ENCODE measurements at regions not wholly inside any gene's neighbourhood (a gene's known extent, or its start where the extent isn't known, plus 50 kb on each side); places are given as distances from the start of the nearest gene placed in this dataset.

- no peak for TF ChIP-seq POLR2A (IDR thresholded peaks at IDR 0.05)
- TF ChIP-seq CTCF (IDR thresholded peaks at IDR 0.05): no peak
- Histone ChIP-seq H3K4me1 (no peaks in the 10 kb centered on the region), H3K36me3 (no peaks in the 10 kb centered on the region), H3K27me3 (no peaks in the 10 kb centered on the region), H3K27ac (no peak overlapping the region), H3K4me3 (no peak overlapping the region), H3K9me3 (no peaks in the 10 kb centered on the region)
- DNase-seq: no peak
- WGBS, 2 donors: 81 to 87% methylated on average over 6 of the region's 6 CpGs
- intact Hi-C loops (cut with DNase I): no loop called here
Measured at GRCh38 chr11:92423115-92424034, 198.8 kb downstream of the FAT3 start.

- no peaks in the 10 kb centered on the region for H3K9me3 ChIP-seq
- no peaks in the 10 kb centered on the region for H3K36me3 ChIP-seq
- no peak overlapping the region for H3K27ac ChIP-seq
- TF ChIP-seq POLR2A (IDR thresholded peaks at IDR 0.05) (no peak), CTCF (IDR thresholded peaks at IDR 0.05) (no peak)
- no peaks in the 10 kb centered on the region for H3K4me1 ChIP-seq
- no peaks in the 10 kb centered on the region for H3K27me3 ChIP-seq
- no peak for DNase-seq
- intact Hi-C loops (cut with DNase I): no loop called here
- no peak overlapping the region for H3K4me3 ChIP-seq
Measured at GRCh38 chr11:92424281-92424680, 199.7 kb downstream of the FAT3 start.

GRCh38 chr11:92425127-92425526 is 200.5 kb downstream of the FAT3 start:
- Histone ChIP-seq H3K4me1 (no peaks in the 10 kb centered on the region), H3K9me3 (no peaks in the 10 kb centered on the region), H3K27me3 (no peaks in the 10 kb centered on the region), H3K36me3 (no peaks in the 10 kb centered on the region), H3K4me3 (no peak overlapping the region), H3K27ac (no peak overlapping the region)
- TF ChIP-seq CTCF (IDR thresholded peaks at IDR 0.05) (no peak), POLR2A (IDR thresholded peaks at IDR 0.05) (no peak)
- intact Hi-C loops (cut with DNase I): no loop called here
- 68 to 71% methylated on average over 6 of the region's 6 CpGs for WGBS, 2 donors
- DNase-seq: no peak

- TF ChIP-seq CTCF (IDR thresholded peaks at IDR 0.05) (no peak), POLR2A (IDR thresholded peaks at IDR 0.05) (no peak)
- Histone ChIP-seq H3K4me3 (no peak overlapping the region), H3K4me1 (no peaks in the 10 kb centered on the region), H3K36me3 (no peaks in the 10 kb centered on the region), H3K9me3 (no peaks in the 10 kb centered on the region), H3K27me3 (no peaks in the 10 kb centered on the region), H3K27ac (no peak overlapping the region)
- whole genome bisulfite sequencing, 2 donors: 40% methylated on average over 2 of the region's 4 CpGs; no CpG with 5 or more reads in 1 of the 2 donors
- intact Hi-C loops (cut with DNase I): no loop called here
- no peak for DNase-seq
Measured at GRCh38 chr11:92432515-92432914, 207.9 kb downstream of the FAT3 start.

GRCh38 chr11:92436034-92436920 is 211.7 kb downstream of the FAT3 start:
- intact Hi-C loops (cut with DNase I): no loop called here
- Histone ChIP-seq H3K27ac (no peak overlapping the region), H3K36me3 (no peaks in the 10 kb centered on the region), H3K27me3 (no peaks in the 10 kb centered on the region), H3K9me3 (no peaks in the 10 kb centered on the region), H3K4me1 (no peaks in the 10 kb centered on the region), H3K4me3 (no peak overlapping the region)
- TF ChIP-seq CTCF (IDR thresholded peaks at IDR 0.05) (no peak), POLR2A (IDR thresholded peaks at IDR 0.05) (no peak)
- WGBS, 2 donors: 75% methylated on average over 8 of the region's 8 CpGs
- DNase-seq: no peak

Data from esophagus squamous epithelium (tissue), 5 donors.